GM21717 (cell line): ENCODE measurements at regions not wholly inside any gene's neighbourhood (a gene's known extent, or its start where the extent isn't known, plus 50 kb on each side); places are given as distances from the start of the nearest gene placed in this dataset.
"Not testable (repeated sequence)": the region's sequence is repeated elsewhere in the genome, so short reads cannot be mapped to it uniquely, and the experiment has no call there.

Source experiments
- ATAC-seq: cut with Tn5 transposase; IDR thresholded peaks from one replicate; pipeline ENCODE4 v1.9.1; 2021; ENCODE audit warnings: mild to moderate bottlenecking, moderate library complexity; ENCODE audit not compliant: unreplicated experiment

DNA sequence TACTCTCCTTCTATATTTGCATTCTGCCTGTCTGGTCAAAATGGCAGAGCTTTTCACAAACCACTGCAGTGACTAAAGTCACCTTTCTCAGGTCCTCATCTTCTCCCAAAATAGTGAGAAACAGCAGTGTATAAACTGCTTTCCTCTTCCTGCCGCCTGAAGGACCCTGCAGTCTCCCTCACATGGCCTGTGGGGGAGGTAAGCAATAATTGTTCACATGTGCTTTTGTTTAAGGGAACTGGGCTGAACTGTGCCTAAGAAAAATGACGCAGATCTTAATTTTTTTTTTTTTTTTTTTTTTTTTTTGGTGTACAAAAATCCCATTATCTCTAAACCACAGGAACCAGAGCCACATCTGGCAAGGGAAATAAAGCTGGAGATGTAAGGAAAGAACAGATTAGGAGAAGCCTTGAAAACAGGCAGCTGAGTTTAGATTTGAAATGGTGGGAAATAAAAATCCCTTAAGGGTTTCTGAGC is 131.7 kb upstream of the VLDLR start:
- no peak for ATAC-seq

DNA sequence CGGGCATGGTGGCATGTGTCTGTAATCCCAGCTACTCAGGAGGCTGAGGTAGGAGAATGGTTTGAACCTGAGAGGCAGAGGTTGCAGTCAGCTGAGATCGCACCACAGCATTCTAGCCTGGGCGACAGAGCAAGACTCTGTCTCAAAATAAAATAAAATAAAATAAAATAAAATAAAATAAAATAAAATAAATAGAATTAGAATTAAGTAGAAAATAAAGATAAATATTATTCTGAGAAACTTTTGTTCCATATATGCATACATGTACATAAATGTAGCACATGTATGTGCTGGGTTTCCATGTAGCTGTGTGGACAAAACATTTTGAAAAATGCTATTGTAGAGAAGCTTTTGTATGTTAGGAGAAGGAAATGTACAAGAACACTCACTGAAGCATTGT is 129.4 kb upstream of the VLDLR start:
- ATAC-seq: no peak

DNA sequence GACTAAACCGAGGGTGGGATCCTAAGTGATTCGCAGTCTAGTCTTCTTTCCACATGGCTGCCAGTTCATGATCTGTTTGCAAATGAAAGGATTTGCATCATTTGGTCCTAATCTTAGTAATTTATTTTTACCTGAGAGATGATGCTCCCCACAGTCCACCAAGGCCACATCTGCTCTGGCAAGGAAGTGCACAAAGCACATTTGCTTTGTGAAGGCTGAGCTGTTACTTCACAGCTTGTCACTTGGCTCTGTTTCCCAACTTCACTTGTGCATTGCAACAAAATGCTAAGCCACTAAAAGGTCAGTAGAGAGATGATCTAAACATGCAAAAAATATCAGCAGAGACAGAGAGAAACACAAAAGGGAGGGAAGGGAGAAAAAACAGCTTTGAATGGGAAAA is 128.5 kb upstream of the VLDLR start:
- ATAC-seq: no peak

DNA sequence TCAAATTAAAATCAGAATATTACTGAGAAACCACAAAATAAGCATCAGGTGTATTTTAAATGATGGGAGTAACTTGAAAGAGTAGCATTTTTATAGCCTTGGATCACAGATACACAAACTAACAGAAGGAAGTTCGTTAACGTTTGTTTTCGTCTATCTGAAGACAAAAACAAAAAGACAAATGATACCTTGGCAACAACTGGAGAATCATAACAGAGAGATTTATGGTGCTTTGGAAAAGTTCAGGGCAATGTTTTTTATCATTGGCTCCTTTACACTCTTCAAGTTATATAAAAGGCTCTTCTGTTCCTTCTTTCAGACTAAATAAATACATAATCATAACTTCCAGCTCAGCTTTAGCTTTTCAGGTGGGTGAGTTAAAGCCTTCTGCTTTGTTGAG is 128.1 kb upstream of the VLDLR start:
- no peak for ATAC-seq

DNA sequence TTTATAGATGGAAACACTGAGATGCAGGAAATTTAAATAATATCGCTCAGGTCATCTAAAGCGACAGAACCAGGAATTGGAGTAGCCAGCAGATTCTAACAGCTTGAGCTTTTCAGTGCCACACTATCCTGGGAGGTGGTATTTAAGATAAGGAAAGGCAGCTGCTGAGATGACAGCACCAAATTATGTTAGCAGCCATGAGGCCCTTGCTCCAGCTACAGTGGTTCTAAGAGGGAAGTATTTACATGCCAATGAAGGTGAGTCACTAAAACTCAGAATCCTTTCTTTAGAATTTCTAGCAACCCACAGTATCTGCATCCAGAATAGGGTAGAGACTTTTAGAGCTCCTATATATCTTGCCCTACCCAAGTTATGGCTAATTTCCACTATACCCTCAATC is 127.0 kb upstream of the VLDLR start:
- no peak for ATAC-seq

DNA sequence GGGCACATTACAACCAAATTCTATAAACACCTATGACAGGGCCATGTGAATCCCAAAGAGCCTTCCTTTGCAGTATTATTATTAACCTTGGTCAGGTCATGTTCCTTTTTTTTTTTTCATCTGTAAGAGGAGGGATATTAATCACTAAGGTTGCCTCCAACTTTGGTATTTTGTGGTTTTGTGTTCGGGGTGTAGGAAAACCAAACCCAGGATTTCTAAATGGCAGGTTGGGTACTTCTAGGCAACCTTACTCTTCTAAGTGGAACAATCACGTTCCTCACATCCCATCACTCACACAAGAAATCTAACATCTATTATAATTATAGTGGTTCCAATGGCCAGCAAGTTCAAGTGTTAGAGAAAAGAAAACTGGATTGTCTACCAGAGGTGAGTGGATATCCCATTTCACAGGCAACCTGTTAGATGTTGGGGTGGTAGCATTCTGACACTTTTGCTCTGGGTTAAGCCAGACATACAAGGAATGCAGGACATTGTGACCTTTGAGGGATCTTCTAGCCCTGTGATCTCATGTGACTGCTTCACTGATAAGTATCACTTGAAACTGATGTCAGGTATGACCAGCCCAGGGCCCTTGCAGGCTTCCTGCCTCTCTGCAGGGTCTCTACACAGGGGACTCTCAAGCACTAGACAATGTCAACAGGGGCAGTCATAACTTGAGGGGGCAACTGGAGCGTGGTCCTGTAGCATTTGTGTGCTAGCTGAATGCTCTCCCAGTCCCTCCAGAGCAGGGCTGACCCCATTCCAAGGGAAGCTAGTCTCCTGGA is 126.2 kb upstream of the VLDLR start:
- ATAC-seq: no peak

DNA sequence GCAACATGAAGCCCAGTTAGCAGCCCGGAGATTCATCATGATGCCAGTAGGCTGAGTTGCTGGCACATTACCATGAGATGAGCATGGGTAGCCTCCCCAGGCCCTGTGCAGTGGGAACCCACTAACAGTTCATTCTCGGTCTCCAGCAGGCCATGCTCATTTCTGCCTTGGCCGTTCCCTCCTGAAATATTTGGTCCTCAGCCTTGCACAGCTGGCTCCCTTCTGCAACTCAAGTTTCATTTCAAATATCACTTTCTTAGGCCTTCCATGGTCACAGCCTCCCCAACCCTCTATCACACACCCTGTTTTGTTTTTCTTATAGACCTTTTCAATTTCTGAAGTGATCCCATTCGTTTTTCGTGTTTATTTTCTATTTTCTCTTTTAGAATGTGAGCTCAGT is 125.4 kb upstream of the VLDLR start:
- ATAC-seq: no peak

DNA sequence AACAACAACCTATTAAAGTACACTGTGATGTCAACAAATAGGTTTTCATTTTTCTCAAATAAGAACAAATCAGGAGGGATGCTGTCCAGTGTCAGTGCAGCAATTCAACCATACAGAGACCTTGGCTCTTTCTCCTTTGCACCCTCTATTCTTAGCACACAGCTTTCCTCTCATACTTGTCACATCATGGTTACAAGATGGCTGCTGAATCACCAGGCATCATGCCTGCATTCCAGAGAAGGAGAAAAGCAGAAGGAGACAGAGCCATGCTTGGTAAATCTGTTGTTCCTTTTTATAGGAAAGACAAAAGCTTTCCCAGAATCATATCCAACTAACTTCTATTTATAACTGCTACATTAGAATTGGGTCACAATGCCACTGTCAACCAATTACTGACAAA is 124.7 kb upstream of the VLDLR start:
- no peak for ATAC-seq

DNA sequence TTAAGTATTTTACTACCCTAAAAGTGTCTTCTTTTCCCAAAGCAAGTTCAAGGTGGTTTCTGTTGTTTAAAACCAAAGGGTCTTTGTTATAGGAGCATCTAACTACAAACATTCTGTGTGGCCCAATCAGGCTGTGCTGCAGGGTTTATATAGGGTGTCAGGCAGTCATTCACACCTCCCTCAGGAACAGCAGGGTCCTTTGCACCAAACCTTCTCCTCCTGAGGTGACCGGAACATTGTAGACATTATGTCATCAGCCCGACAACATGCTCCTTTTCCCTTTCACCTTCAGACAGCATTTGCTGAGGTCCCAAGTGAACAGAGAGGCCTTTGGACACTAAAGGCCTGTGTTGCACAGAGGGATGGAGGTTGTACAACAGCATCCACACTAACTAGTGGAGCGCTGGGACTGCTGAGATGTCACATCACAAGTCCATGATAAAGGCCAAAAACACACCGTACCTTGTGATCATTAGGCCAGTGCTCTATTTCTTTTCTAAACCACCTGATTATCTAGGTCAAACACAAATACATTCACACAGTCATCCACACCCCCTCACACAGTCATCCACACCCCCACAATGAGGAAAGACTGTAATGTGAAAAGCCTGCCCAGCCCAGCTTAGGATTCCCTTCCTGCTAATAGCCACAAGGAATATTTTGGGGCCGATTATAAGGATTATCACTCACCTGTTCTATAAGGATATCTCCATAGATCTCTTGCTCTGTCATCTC is 123.8 kb upstream of the VLDLR start:
- ATAC-seq: no peak

DNA sequence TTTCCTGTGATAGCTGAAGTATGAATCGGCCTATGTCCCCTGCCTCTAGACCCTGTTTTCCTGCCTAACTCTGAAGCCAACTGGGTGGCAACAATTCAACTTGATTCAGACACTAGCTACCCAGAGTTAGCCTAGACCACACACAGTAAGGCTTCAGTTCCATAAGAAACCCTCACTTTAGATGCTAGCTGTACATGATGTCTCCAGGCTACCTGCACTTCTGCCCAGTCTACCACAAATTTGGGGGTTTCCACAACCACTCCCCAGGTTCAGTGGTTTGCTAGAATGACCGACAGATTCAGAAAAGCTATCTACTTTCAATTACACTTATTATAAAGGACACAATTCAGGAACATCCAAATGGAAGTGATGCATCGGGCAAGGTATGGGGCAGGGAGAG is 119.4 kb upstream of the VLDLR start:
- ATAC-seq: no peak

DNA sequence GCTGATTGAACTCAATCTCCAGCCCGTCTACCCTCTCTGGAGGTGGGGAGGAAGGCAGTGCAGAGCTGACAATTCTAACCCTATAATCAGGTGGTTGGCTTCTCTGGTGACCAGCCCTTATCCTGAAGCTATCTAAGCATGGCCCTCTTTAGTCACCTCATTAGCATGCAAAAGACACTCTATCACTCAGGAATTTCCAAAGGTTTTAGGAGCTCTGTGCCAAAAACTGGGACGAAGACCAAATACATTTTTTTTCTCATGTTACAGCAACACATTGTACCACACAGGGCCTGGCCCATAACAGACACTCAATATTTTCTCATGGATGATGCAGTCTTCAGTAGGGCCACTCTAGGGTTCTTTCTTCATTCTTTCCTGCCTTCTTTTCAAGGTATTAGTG is 118.8 kb upstream of the VLDLR start:
- ATAC-seq: no peak

DNA sequence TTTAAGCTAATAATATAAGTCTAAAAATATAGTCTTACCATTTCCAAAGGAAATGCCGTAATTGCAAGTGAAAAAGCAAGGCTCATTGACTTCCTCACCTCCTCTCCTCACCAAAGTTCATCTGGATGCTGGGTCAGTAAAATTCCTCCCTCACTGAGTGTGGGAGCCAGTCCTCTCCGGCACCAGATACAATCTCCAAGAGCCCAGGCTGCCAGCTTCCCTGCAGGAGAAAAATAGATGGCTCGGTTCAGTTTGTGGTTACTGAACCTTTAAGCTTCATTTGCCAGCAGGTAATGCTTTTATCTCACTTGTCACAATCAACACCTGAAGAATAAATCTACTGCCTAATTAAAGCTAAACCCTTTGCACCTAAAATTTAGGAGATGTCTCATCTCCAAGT is 115.3 kb upstream of the VLDLR start:
- no peak for ATAC-seq

DNA sequence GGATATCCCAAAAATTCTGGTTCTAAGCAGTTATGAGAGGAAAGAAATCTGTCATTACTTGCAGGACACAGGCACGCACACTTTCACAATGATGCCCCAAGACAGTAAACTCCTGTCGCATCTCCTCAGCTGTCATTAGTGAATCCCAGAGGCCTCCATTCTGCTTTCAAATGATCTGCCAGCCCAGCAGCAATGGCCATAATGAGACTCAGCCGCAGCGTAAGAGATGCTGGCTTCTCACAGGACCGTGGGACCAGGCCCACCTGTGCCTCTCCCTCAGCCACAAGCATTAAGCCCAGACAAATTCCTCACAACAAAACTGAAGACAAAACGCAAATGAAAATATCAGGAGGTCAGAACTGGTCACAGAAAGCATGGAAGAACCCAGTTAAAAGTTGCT is 98.0 kb upstream of the VLDLR start:
- no peak for ATAC-seq

DNA sequence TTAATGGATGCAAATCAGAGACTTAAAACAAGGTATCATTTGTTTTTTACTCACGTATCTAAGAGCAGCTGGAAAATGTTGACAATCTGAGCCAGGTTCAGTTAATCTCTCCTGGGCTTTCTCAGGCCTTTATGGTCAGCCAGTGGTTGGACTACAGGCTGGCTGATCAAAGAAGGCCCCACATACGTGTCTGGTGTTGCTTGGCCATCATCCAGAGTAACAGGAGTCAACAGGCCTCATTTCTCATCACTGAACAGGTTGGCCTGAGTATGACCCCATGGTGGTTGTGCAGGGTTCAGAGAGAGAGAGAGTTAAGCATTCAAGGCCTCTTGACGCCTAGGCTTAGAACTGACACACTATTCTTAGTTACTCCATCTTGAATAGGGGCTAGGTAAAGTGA is 97.0 kb upstream of the VLDLR start:
- ATAC-seq: no peak

DNA sequence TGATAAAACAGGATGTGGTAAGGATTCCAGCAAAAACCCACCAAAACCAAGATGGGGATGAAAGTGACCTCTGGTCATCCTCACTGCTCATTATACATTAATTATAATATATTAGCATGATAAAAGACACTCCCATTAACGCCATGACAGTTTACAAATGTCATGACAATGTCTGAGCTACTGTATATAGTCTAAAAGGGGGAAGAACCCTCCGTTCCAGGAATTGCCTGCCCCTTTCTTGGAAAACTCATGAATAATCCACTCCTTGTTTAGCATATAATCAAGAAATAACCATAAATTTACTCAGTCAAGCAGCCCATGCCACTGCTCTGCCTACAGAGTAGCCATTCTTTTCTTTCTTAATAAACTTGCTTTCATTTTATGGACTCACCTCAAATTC is 96.4 kb upstream of the VLDLR start:
- no peak for ATAC-seq

DNA sequence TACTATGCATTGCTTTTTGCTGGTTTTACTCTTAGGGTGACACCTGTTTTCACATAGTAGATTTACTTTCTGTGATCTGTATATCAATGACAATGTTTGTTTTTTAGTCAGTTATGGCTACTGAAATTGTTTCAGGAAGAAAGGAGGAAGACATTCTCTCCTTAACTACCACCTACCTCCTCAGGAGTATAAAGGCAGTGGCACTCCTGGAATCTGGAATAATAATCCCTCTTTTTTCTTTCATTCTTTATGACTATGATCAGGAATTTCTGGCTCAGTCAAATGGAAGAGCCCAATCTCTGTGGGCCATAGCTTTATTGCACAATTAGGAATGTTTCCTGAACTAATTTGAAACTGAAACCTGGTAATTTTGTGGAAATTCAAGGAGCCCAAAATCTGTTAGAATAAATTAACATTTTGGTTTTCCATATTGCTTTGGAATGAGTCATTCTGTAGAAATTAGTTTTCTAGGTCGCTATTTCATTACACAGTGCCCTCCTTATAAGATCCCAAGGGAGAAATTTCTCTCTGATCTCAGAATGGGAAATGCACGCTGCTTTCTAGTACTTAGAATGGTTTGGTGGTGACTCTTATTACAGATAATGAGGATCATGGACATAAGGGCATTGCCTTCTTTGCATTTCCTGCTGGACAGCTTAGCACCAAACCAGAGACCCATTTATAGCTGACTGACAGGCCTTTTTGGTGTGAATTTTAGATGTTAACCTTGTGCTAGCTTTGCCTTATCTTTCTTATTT is 95.3 kb upstream of the VLDLR start:
- no peak for ATAC-seq

DNA sequence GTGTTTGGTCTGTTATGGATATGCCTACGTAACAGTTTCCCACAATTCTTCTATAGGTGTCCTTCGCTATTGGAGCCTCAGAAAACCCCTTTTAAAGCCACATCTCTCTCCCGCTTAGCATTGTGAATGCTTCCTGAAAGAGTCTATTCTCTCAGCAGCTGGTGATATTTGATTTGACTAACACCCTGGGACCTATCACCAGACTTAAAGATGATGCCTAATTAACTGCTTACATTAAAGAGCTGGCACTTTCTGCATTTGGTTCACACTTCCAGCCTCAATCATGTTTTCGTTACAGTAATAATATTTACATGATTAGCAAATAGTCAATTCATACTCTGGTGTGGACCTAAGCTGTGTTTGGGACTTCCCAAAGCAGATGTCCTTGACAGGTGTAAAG is 90.1 kb upstream of the VLDLR start:
- no peak for ATAC-seq

DNA sequence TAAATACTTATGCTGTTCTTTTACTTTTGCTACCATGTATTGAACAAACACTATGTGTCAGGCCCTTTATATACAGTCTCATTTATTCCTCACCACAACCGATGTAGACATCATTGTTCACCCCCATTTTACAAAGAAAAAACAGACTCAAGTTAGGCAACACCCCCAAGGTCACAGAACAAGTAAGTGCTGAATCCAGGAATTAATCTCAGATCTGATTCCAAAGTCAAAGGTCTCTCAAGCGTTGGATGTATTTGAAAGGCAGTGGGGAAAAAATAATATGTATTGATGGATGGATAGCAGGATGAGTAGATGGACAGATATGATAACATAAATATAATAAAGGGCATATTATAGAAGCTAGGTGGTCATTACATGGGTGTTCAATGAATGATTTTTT is 85.1 kb upstream of the VLDLR start:
- no peak for ATAC-seq

DNA sequence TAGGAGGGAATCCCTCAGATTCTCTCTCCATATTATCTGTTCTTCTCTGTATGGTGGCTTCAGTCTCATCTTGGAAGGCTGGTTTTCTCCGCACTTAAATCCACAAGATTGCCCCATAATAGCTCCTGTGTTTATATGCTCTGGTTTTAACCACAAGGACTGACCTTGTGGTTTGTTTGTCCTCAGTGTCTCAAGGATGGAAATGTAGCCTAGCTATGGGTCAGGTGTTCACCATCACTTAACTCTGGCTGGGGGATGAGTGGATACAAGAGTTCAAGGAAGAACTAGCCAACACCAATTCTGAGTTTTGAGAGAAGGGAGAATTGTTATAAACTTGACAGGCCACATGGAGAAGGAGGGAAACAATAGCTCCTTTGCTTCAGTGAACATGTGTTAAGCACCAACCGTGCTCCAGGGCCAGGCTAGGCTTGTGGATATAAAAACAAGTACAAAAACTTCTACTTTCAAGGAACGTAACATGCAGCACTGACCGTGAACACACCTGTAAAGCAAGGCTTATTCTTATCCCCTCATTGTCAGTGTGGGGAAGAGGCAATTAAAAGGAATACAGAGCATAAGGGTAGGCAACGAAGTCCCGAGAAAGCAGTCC is 75.6 kb upstream of the VLDLR start:
- ATAC-seq: no peak

DNA sequence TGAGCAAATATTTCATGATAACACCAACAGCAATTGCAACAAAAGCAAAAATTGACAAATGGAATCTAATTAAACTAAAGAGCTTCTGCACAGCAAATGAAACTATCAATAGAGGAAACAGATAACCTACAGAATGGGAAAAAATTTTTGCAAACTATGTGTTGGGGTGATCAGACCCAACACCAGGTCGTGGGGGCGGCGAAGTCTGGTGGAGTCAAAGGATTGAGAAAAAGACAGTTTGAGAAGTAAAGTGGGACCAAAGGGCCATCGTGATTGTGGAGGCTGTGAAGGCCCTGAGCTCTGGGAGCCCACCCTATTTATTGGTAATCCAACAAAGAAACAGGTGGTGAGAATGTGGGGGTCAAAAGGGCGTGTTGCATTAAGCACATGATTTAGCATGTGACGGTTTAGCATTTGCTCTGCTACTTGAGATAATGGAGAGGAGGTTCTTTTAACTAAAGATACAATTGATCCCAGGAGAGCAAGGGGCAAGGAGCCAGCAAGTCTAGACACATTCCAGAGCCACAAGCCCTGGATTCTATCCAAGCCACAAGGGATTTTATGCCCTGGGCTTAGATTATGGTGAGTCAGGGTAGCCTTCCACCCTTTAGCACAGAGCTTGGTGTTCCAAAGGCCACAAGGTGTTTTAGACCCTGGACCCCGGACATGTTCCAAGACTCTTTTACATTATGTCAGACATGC is 65.5 kb upstream of the VLDLR start:
- ATAC-seq: not testable (repeated sequence)

DNA sequence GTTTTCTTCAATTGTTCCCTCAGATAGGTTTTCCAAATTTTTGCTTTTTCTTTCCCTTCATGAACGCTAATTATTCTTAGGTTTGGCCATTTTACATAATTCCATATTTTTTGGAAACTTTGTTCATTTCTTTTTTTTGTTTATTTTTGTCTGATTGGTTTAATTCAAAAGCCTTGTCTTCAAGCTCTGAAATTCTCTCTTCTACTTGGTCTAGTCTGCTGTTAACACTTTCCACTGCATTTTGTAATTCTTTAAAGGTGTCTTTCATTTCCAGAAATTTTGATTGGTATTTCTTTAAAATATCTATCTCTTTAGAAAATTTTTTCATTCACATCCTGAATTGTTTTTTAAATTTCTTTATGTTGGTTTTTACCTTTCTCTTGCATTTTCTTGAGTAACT is 63.9 kb upstream of the VLDLR start:
- ATAC-seq: no peak
